SK-MEL-5 (cell line): ENCODE measurements at regions not wholly inside any gene's neighbourhood (a gene's known extent, or its start where the extent isn't known, plus 50 kb on each side); places are given as distances from the start of the nearest gene placed in this dataset.
"Not testable (repeated sequence)": the region's sequence is repeated elsewhere in the genome, so short reads cannot be mapped to it uniquely, and the experiment has no call there.

Experiments used
- DNase-seq: peaks from one replicate; pipeline ENCODE4 v3.0.0-alpha.2; 2016; ENCODE audit warnings: low read depth, low spot score
- in situ Hi-C: cut with HindIII; loops from 2 replicates; pipeline ENCODE4 v1.10.0; 2016; ENCODE audit warnings: low sequenced_read_pairs, high pct_unique_total_duplicates, low pct_unique_long_range_greater_than_20kb

DNA sequence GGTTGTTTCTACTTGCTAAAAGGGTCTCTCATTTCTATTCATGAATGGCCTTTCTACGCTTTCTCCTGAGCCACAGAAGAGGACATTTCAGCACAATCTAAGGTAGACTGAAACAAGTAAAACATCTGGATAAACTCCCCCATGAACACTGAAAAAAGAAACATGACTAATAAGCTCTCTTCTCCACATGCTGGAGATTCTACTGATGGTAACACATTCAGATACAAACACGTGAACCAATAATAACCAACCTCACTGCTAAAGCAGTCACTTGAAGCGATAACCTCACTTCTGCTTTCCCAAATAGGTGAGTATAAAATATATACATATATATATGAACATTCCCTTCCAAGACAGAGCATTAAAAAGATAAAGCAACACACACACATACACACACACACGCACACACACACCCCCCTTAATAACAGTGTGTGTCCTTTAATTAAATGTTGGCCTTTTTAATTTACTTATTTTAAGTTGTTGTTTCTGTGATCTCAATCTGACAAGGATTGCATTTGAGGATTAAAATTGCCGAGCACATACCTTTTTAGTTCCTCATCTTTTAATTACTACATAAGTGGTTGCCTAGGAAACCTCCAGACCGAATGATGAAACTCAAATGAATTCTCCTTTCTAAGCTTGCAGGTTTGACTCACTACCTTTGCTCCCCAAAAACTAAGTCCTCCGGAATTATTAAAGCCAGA lies 292.4 kb upstream of the KLF14 start:
- in situ Hi-C loops, result no loop called here
- DNase-seq, result no peak

- peak; percentile 28 for DNase-seq
Observed at GRCh38 chr7:131027287-131027773, 293.3 kb upstream of the KLF14 start.

GRCh38 chr7:131028295-131028694 lies 294.3 kb upstream of the KLF14 start:
- DNase-seq, result no peak
- in situ Hi-C loops, result no loop called here

More at GRCh38 chr7:131027287-131027773, 293.3 kb upstream of the KLF14 start:
- in situ Hi-C loops, result no loop called here

GRCh38 chr7:131029002-131029401 lies 295.0 kb upstream of the KLF14 start:
- in situ Hi-C loops, result no loop called here
- no peak for DNase-seq

DNA sequence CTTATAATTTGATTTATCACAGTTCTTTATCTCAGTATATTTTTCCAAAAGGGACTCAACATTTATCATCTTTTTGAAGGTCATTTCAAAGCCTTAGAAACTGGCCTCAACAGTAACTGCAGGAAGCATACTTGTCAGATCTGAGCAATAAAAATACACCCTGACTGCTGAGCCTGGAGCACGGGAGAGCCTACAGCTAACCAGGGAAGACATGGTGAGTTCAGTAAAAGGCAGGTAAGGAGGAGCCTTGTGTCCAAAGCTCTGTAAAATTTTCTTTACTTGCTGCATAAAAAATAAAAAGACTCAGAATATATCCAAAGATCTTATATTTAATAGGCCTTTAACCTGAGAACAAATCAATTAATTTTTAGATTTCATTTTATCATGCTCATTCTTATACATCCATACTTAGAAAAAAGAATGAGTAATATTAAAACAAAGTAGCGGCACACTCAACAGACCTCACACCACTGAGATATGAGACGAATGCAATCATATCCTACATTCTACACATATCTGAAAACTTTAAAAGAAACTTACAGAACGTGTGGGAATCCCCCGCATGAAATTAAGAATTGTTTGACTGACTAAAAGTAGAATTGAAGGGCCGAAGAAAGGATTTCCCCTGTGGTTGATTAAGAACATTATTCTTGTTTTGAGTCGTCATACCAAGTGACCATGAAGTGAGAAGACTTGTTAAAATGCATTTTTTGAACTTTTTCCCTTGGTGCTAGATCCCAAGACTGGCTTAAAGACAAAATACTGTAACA lies 296.4 kb upstream of the MKLN1 start:
- in situ Hi-C loops, result no loop called here
- DNase-seq, result no peak

DNA sequence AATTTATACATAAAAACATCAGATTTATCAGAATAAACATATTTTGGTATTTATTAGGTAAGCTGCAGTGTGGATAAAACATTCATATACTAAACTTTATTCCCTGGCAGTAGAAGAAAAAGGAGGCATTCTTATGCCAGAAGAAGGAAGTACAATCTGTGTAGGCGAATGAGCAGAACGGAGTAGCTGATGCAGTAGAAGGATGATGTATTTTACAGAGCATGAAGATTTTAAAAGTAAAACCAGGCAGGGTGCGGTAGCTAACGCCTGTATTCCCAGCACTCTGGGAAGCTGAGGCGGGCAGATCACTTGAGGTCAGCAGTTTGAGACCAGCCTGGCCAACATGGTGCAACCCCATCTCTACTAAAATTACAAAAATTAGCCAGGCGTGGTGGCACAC lies 294.9 kb upstream of the MKLN1 start:
- DNase-seq, result no peak
- in situ Hi-C loops, result no loop called here

DNA sequence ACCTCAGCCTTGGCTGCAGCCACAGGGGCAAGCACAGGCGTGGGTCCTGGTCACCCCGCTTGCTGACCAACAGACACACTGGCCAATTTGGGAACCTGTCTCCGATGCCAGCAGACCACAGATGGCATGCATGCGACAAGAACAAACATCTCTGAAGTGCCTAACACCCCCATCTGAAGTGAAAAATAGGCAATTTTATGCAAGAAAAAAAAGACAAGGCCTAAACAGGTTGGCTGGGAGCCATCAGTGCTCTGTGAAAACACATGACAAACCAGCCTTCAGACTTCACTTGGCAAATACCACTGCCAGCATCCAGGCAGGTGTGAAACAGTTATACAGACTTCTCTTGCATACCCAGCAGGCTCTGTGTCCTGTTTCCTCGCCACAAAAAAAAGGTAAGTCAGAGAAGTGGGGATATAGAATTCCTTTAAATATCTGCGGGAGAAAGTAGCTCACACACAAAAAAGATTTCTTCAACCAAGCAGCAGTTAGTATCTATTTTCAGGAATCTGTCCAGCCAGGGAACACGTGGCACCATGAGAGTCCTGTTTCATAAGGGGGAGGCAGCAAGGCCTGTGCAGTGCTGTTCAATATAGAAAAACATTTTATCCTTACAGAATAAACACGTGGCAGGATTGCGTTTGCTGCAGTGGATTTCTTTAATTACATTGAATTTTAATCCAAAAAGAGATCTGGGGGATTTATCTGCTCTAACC lies 293.4 kb upstream of the MKLN1 start:
- peak; percentile 52 for DNase-seq
- in situ Hi-C loops, result no loop called here

GRCh38 chr7:131035088-131035770 lies 292.4 kb upstream of the MKLN1 start:
- no peak for DNase-seq
- in situ Hi-C loops, result no loop called here

GRCh38 chr7:131038153-131038552 lies 289.5 kb upstream of the MKLN1 start:
- DNase-seq, result no peak
- in situ Hi-C loops, result no loop called here

DNA sequence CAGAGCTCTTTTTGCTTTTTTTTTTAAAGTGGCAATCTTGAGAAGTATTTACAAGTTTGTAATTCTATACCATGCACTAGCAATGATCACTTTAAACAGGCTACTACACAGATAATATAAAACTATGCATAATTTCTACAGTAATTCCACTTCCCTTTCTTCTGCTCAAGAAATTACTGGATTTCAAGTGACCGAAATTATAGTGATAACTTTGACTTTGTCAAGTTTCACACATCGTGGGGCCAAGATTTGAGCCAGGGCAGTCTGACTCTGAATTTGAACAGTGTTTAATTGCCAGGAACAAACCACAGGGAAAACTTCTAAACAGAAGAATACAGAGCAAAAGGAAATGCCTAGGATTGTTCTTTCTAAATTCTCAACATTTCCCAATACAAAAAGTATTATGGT lies 288.3 kb upstream of the MKLN1 start:
- in situ Hi-C loops, result no loop called here
- peak; percentile 48 for DNase-seq

- in situ Hi-C loops, result no loop called here
- DNase-seq, result peak; percentile 85
Observed at GRCh38 chr7:131039836-131040235, 287.8 kb upstream of the MKLN1 start.

DNA sequence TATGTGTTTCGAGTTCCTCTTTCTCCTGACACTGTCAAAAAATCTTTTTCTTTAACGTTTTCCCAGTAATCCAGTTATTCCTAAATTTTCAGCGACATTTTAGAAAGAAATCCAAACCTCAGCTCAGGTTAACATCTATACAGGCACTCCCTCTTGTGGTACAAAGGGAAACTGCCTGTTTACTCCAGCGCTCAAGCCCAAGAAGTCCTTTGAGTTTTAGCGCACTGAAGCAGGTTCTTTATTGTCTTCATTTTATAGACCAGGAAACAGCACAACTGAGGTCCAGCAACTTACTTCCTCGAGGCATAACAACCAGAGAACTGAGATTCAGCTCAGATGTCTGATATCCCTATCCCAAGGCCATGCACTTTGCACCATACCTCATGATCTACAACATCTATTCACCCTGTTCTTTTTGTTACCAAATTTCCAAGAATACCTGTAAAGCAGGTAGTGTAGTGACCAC lies 287.2 kb upstream of the MKLN1 start:
- in situ Hi-C loops, result no loop called here
- DNase-seq, result peak; percentile 91

- in situ Hi-C loops, DNase-seq: not testable (repeated sequence)
Observed at GRCh38 chr7:131041012-131041695, 286.5 kb upstream of the MKLN1 start.

DNA sequence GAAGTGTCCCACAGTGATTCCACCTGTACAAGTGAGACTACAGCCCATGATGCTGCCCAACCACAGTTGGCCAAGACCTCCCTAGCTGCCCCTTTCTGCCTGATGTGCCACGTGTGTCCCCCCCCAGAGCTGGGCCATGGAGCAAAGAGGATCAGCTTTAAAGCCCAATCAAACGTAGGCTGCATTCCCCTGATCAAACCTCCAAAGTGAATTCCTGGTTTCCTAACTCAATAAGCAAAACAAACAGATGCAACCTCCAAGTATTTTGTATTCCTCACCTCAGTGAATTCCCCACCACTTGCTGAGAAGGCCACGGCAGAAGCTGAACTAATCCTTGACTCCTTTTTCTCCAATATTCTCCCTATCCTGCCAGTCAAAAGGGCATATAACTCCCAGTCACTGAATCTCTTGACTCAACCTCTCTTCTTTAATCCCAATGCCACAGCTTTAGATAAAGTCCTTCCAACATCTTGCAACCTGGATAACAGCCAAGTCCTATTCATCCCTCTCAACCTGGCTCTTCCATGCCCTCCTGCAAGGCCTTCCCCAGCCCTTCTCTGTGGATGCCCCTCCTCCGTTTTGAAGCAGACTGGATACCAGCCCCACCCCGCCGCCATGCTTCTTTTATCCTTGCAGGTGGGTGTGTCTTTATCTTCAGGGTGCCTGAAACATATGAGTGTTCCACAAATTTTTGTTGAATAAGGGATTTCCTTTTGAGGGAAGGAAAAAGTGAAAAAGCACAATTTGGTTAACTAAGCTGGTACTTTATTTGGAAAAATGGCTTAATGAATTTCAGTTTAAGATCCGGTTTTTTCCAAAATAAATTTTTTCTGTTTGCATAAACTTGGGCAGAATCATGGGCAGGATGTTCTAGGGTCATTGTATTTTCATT lies 285.2 kb upstream of the MKLN1 start:
- no peak for DNase-seq
- in situ Hi-C loops, result no loop called here

GRCh38 chr7:131045526-131045925 lies 282.1 kb upstream of the MKLN1 start:
- in situ Hi-C loops, result no loop called here

DNA sequence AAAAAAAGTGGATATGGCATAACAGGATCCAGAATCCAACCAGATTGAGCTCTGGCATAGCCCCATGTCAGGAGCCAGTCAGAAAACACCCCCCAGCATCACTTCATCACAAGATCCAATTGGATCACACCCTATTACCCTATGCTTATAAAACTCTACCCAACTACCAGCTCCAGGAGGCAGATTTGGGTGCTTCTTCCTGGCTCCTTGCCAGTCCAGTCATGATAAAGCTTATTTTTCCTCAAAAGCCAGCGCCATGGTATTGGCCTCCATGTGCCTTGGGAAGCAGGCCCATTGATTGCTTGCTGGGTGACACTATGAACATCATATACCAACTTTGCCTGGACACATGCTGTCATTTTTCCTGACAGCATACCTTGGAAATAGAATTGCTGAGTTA lies 281.4 kb upstream of the MKLN1 start:
- no peak for DNase-seq
- in situ Hi-C loops, result no loop called here

More at GRCh38 chr7:131045526-131045925, 282.1 kb upstream of the MKLN1 start:
- no peak for DNase-seq
